Left lung (tissue), 4 donors: ENCODE measurements at regions not wholly inside any gene's neighbourhood (a gene's known extent, or its start where the extent isn't known, plus 50 kb on each side); places are given as distances from the start of the nearest gene placed in this dataset.

Experiments
- ATAC-seq: fragments of 200-7000 bp; cut with Tn5 transposase; one replicate; pipeline ENCODE4 v1.9.1; 2020; ENCODE audit warnings: moderate library complexity
- DNase-seq, 4 donors: peaks; one replicate each; pipeline ENCODE4 v3.0.0-alpha.2; 2013 to 2020
- H3K27ac ChIP-seq, 2 donors: fragments of 200-600 bp; sonication (generic) in 1 of 2; one replicate each; pipeline versions ENCODE4 v1.5.0 to v1.8.0; 2020 to 2021
- H3K27me3 ChIP-seq, 2 donors: fragments of 200-600 bp; sonication (generic) in 1 of 2; one replicate each; pipeline versions ENCODE4 v1.5.0 to v1.8.0; 2020 to 2021
- H3K36me3 ChIP-seq, 2 donors: fragments of 200-600 bp; sonication (generic) in 1 of 2; one replicate each; pipeline versions ENCODE4 v1.5.0 to v1.8.0; 2020 to 2021
- H3K4me1 ChIP-seq, 2 donors: fragments of 200-600 bp; one replicate each; pipeline ENCODE4 v1.8.0; 2021
- H3K4me3 ChIP-seq, 2 donors: fragments of 200-600 bp; sonication (generic) in 1 of 2; one replicate each; pipeline versions ENCODE4 v1.5.0 to v1.8.0; 2020 to 2021; ENCODE audit warnings: mild to moderate bottlenecking in 1 of 2
- H3K9me3 ChIP-seq, 2 donors: fragments of 200-600 bp; sonication (generic) in 1 of 2; one replicate each; pipeline versions ENCODE4 v1.5.0 to v1.8.0; 2020 to 2021
- intact Hi-C, 2 donors: fragments of 100-400 bp; cut with DNase I; formaldehyde crosslinking; loops; one replicate each; pipeline versions ENCODE4 v1.11.2 to v1.14.2; 2022
- TF ChIP-seq, protein P1 (sequence below), 2 donors: fragments of 200-600 bp; sonication (generic) in 1 of 2; IDR thresholded peaks; one replicate each; pipeline versions ENCODE4 v1.5.0 to v1.8.0; 2021; ENCODE audit warnings: antibody characterized with exemption in 2 of 2
- donor health status: DM: no; HTN: yes; CAD: no.
- donor health status: DM: no; HTN: no; CAD: no.

DNA sequence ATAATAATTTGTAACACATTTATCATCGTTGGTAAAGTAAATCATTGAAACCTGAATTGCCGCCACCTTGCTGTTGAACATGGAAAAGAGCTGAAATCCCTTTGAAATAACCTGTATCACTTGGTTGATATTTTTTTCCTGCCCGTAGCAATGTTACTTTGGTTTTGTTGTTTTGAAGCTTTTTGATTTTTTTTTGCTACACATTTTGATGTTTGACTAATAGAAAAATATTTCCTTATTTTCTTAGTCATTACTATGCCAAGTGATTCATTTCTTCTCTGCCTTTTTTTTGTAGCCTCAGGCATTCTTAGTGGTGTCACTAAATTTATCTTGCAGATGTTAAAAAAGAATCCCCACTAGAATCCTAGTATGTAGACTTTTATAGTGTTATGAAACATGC is 235.1 kb upstream of the MEOX2 start:
- H3K9me3 ChIP-seq: peaks cover 0 to 8% of the 10 kb centered on the region in 2 donors
- no peaks in the 10 kb centered on the region for H3K36me3 ChIP-seq
- H3K27ac ChIP-seq: no peak overlapping the region
- H3K4me1 ChIP-seq: no peaks in the 10 kb centered on the region
- no peak for DNase-seq
- no peak for ATAC-seq
- TF ChIP-seq, protein P1, sequence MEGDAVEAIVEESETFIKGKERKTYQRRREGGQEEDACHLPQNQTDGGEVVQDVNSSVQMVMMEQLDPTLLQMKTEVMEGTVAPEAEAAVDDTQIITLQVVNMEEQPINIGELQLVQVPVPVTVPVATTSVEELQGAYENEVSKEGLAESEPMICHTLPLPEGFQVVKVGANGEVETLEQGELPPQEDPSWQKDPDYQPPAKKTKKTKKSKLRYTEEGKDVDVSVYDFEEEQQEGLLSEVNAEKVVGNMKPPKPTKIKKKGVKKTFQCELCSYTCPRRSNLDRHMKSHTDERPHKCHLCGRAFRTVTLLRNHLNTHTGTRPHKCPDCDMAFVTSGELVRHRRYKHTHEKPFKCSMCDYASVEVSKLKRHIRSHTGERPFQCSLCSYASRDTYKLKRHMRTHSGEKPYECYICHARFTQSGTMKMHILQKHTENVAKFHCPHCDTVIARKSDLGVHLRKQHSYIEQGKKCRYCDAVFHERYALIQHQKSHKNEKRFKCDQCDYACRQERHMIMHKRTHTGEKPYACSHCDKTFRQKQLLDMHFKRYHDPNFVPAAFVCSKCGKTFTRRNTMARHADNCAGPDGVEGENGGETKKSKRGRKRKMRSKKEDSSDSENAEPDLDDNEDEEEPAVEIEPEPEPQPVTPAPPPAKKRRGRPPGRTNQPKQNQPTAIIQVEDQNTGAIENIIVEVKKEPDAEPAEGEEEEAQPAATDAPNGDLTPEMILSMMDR (IDR thresholded peaks at IDR 0.05): no peak
- intact Hi-C loops: no loop called here
- no peak overlapping the region for H3K4me3 ChIP-seq
- H3K27me3 ChIP-seq: no peaks in the 10 kb centered on the region

GRCh38 chr7:15920953-15921352 is 234.5 kb upstream of the MEOX2 start:
- intact Hi-C loops: no loop called here
- H3K4me3 ChIP-seq: no peak overlapping the region
- no peaks in the 10 kb centered on the region for H3K36me3 ChIP-seq
- DNase-seq: no peak
- no peak overlapping the region for H3K27ac ChIP-seq
- TF ChIP-seq, protein P1 (IDR thresholded peaks at IDR 0.05): no peak
- H3K9me3 ChIP-seq: peaks cover 0 to 5% of the 10 kb centered on the region in 2 donors
- H3K4me1 ChIP-seq: no peaks in the 10 kb centered on the region
- no peaks in the 10 kb centered on the region for H3K27me3 ChIP-seq
- no peak for ATAC-seq

- Histone ChIP-seq H3K4me1 (no peaks in the 10 kb centered on the region), H3K4me3 (no peak overlapping the region), H3K27ac (peak overlapping the region in 1 of 2 donors; percentile 16), H3K27me3 (no peaks in the 10 kb centered on the region), H3K36me3 (no peaks in the 10 kb centered on the region), H3K9me3 (no peaks in the 10 kb centered on the region)
- TF ChIP-seq, protein P1 (IDR thresholded peaks at IDR 0.05): no peak
- DNase-seq (peak in 2 of 4 donors; percentile 18 to 29), ATAC-seq (no peak)
- intact Hi-C loops: no loop called here
These were observed 230.3 kb upstream of the MEOX2 start for GRCh38 chr7:15916681-15917380.

- intact Hi-C loops: no loop called here
- no peak overlapping the region for H3K4me3 ChIP-seq
- H3K27ac ChIP-seq: no peak overlapping the region
- H3K36me3 ChIP-seq: no peaks in the 10 kb centered on the region
- DNase-seq (no peak), ATAC-seq (no peak)
- TF ChIP-seq, protein P1 (IDR thresholded peaks at IDR 0.05): no peak
- H3K9me3 ChIP-seq: no peaks in the 10 kb centered on the region
- no peaks in the 10 kb centered on the region for H3K27me3 ChIP-seq
- H3K4me1 ChIP-seq: no peaks in the 10 kb centered on the region
These were observed 229.3 kb upstream of the MEOX2 start for GRCh38 chr7:15915686-15916293.

DNA sequence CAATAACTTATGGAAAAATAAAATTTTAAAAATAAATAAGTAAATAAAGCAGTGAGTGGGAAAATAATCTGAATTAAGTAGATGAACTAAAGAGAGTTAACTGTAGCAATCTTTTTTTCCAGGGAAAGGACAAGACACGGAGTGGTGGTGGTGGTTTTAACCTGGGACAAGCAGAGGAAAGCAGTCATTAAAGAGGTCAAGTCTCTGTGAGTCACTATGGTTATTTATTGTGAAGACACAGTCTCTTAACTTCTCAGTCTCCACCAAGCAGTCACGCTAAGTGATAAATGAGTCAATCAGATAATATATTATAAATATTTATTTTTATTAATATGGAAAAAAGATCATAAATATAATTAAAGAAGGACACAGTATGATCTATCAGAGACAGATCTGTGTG is 228.1 kb upstream of the MEOX2 start:
- H3K27me3 ChIP-seq: no peaks in the 10 kb centered on the region
- H3K36me3 ChIP-seq: no peaks in the 10 kb centered on the region
- no peak for ATAC-seq
- no peak overlapping the region for H3K27ac ChIP-seq
- DNase-seq: no peak
- TF ChIP-seq, protein P1 (IDR thresholded peaks at IDR 0.05): no peak
- H3K9me3 ChIP-seq: no peaks in the 10 kb centered on the region
- no peak overlapping the region for H3K4me3 ChIP-seq
- no peaks in the 10 kb centered on the region for H3K4me1 ChIP-seq
- intact Hi-C loops: no loop called here
